IMR-90 (cell line): ENCODE measurements at regions not wholly inside any gene's neighbourhood (a gene's known extent, or its start where the extent isn't known, plus 50 kb on each side); places are given as distances from the start of the nearest gene placed in this dataset.

Experiments
- ATAC-seq: fragments of 200-7000 bp; cut with Tn5 transposase; 2 replicates; pipeline ENCODE4 v1.9.1; 2020; ENCODE audit warnings: low read depth, mild to moderate bottlenecking, moderate library complexity
- BruUV-seq: library from RNA; stranded (reverse); fragments of 400-500 nt; replicated peaks from 2 replicates; lab custom pipeline; 2021; lab: Mats Ljungman, UMichigan
- CTCF ChIA-PET: fragments of 300-600 bp; formaldehyde crosslinking; extraction: SDS; loops from one replicate; lab custom pipeline; 2021; ENCODE audit warnings: antibody characterized with exemption; lab: Yijun Ruan, JAX
- POLR2A ChIA-PET: fragments of 300-600 bp; sonication (Branson Sonifier 250); formaldehyde crosslinking; loops from one replicate; lab custom pipeline; 2022; ENCODE audit warnings: antibody characterized with exemption; ENCODE audit not compliant: unreplicated experiment; lab: Charles Lee
- DNase-seq: peaks from one replicate; pipeline ENCODE4 v3.0.0; 2013
- H2AFZ ChIP-seq: replicated peaks from 2 replicates; pipeline ENCODE3; 2013; ENCODE audit warnings: low read length, mild to moderate bottlenecking; ENCODE audit not compliant: poor library complexity
- H2AK5ac ChIP-seq: 2 replicates; pipeline ENCODE4 v1.6.1; 2013; ENCODE audit warnings: low read depth, low read length, inconsistent platforms
- H2AK9ac ChIP-seq: replicated peaks from 2 replicates; pipeline ENCODE3; 2013; ENCODE audit warnings: mild to moderate bottlenecking, low read depth, low read length, moderate library complexity; ENCODE audit not compliant: poor library complexity
- H2BK120ac ChIP-seq: 2 replicates; pipeline ENCODE4 v1.6.1; 2013; ENCODE audit warnings: low read depth, low read length, inconsistent platforms
- H2BK15ac ChIP-seq: 3 replicates; pipeline ENCODE4 v1.6.1; 2013; ENCODE audit warnings: low read depth, low read length, inconsistent platforms
- H2BK20ac ChIP-seq: 2 replicates; pipeline ENCODE4 v1.6.1; 2013; ENCODE audit warnings: low read depth, mild to moderate bottlenecking, inconsistent platforms, low read length, moderate library complexity
- H2BK5ac ChIP-seq: 2 replicates; pipeline ENCODE4 v1.6.1; 2013; ENCODE audit warnings: mild to moderate bottlenecking, low read depth, low read length, inconsistent platforms; ENCODE audit not compliant: poor library complexity, severe bottlenecking
- H3K14ac ChIP-seq: replicated peaks from 2 replicates; pipeline ENCODE4 v1.6.1; 2013; ENCODE audit warnings: low read depth, low read length, inconsistent platforms
- H3K18ac ChIP-seq: 2 replicates; pipeline ENCODE4 v1.6.1; 2013; ENCODE audit warnings: low read depth, low read length, control low read depth
- H3K23ac ChIP-seq: 2 replicates; pipeline ENCODE4 v1.6.1; 2013; ENCODE audit warnings: low read depth, low read length, inconsistent platforms
- H3K27ac ChIP-seq: 2 replicates; pipeline ENCODE4 v1.5.1; 2013; ENCODE audit warnings: mild to moderate bottlenecking, control low read depth, low read length; ENCODE audit not compliant: insufficient read depth
- H3K27me3 ChIP-seq: 2 replicates; pipeline ENCODE4 v1.6.1; 2013; ENCODE audit warnings: low read length; ENCODE audit not compliant: control insufficient read depth, insufficient read depth
- H3K36me3 ChIP-seq: 2 replicates; pipeline ENCODE4 v1.6.1; 2013; ENCODE audit warnings: low read length, mixed read lengths; ENCODE audit not compliant: control insufficient read depth, insufficient read depth
- H3K4ac ChIP-seq: 2 replicates; pipeline ENCODE4 v1.6.1; 2013; ENCODE audit warnings: low read depth, low read length, inconsistent platforms
- H3K4me1 ChIP-seq: 2 replicates; pipeline ENCODE4 v1.6.1; 2013; ENCODE audit warnings: low read length, mixed read lengths; ENCODE audit not compliant: control insufficient read depth, insufficient read depth
- H3K4me2 ChIP-seq: 2 replicates; pipeline ENCODE4 v1.6.1; 2013; ENCODE audit warnings: low read depth, mild to moderate bottlenecking, control low read depth, low read length, moderate library complexity
- H3K4me3 ChIP-seq: 2 replicates; pipeline ENCODE4 v1.5.1; 2013; ENCODE audit warnings: low read depth, mild to moderate bottlenecking, control low read depth, low read length, moderate library complexity; ENCODE audit not compliant: insufficient read depth
- H3K56ac ChIP-seq: 2 replicates; pipeline ENCODE4 v1.6.1; 2013; ENCODE audit warnings: low read length, inconsistent platforms; ENCODE audit not compliant: insufficient read depth; ENCODE audit errors: extremely low read depth
- H3K79me1 ChIP-seq, 2 experiments: 2 replicates each; pipeline ENCODE4 v1.6.1; 2013; ENCODE audit warnings: low read length in 2 of 2, inconsistent platforms in 1 of 2, low read depth in 1 of 2
- H3K9ac ChIP-seq: 2 replicates; pipeline ENCODE4 v1.6.1; 2013; ENCODE audit warnings: low read depth, low read length, control low read depth
- H3K9me1 ChIP-seq: 2 replicates; pipeline ENCODE4 v1.6.1; 2013; ENCODE audit warnings: low read length, inconsistent platforms; ENCODE audit not compliant: insufficient read depth
- H3K9me3 ChIP-seq: 2 replicates; pipeline ENCODE4 v1.6.1; 2013; ENCODE audit warnings: low read length; ENCODE audit not compliant: control insufficient read depth, insufficient read depth
- H4K20me1 ChIP-seq: 2 replicates; pipeline ENCODE4 v1.6.1; 2013; ENCODE audit warnings: low read length, inconsistent platforms; ENCODE audit not compliant: insufficient read depth
- H4K5ac ChIP-seq: 2 replicates; pipeline ENCODE4 v1.6.1; 2013; ENCODE audit warnings: mild to moderate bottlenecking, low read depth, low read length, control low read depth
- H4K8ac ChIP-seq, 2 experiments: 2 replicates each; pipeline ENCODE4 v1.6.1; 2013; ENCODE audit warnings: low read depth in 2 of 2, low read length in 2 of 2, control low read depth in 1 of 2, inconsistent platforms in 1 of 2
- H4K91ac ChIP-seq: 2 replicates; pipeline ENCODE4 v1.6.1; 2013; ENCODE audit warnings: low read depth, low read length, inconsistent platforms; ENCODE audit not compliant: insufficient read depth
- BHLHE40 ChIP-seq: fragments of 150-350 bp; IDR thresholded peaks from 2 replicates; pipeline ENCODE4 v1.6.1; 2016; ENCODE audit warnings: mild to moderate bottlenecking, low read depth, low read length
- CEBPB ChIP-seq: IDR thresholded peaks from 2 replicates; pipeline ENCODE4 v1.6.1; 2012; ENCODE audit warnings: low read depth, low read length, improper control_type of control experiment
- CHD1 ChIP-seq: IDR thresholded peaks from 2 replicates; pipeline ENCODE4 v1.6.1; 2012; ENCODE audit warnings: low read depth, low read length, improper control_type of control experiment
- CTCF ChIP-seq: conservative IDR thresholded peaks from 2 replicates; pipeline ENCODE4 v1.5.1; 2012; ENCODE audit warnings: mild to moderate bottlenecking, low read depth, low read length, improper control_type of control experiment
- ELK1 ChIP-seq: fragments of 150-350 bp; IDR thresholded peaks from 2 replicates; pipeline ENCODE4 v1.6.1; 2016; ENCODE audit warnings: low read depth, mild to moderate bottlenecking, low read length, moderate library complexity, borderline replicate concordance
- FOS ChIP-seq: fragments of 150-350 bp; IDR thresholded peaks from 2 replicates; pipeline ENCODE4 v1.6.1; 2016; ENCODE audit warnings: low read depth, low read length
- MAFK ChIP-seq: IDR thresholded peaks from 2 replicates; pipeline ENCODE4 v1.6.1; 2012; ENCODE audit warnings: low read depth, low read length, improper control_type of control experiment
- MAZ ChIP-seq: IDR thresholded peaks from 2 replicates; pipeline ENCODE4 v1.6.1; 2012; ENCODE audit warnings: low read depth, mild to moderate bottlenecking, low read length, improper control_type of control experiment, moderate library complexity, borderline replicate concordance
- MXI1 ChIP-seq: IDR thresholded peaks from 2 replicates; pipeline ENCODE4 v1.6.1; 2012; ENCODE audit warnings: low read depth, mild to moderate bottlenecking, low read length, moderate library complexity, borderline replicate concordance
- RAD21 ChIP-seq: IDR thresholded peaks from 2 replicates; pipeline ENCODE4 v1.6.1; 2012; ENCODE audit warnings: low read length, improper control_type of control experiment
- RCOR1 ChIP-seq: IDR thresholded peaks from 2 replicates; pipeline ENCODE4 v1.6.1; 2012; ENCODE audit warnings: mild to moderate bottlenecking, low read length, improper control_type of control experiment; ENCODE audit not compliant: insufficient replicate concordance
- SMC3 ChIP-seq: fragments of 150-350 bp; IDR thresholded peaks from 2 replicates; pipeline ENCODE4 v1.6.1; 2016; ENCODE audit warnings: low read depth, mild to moderate bottlenecking, antibody characterized with exemption, low read length, moderate library complexity
- WGBS, 2 experiments: methylation state at CpG; one replicate each; pipeline versions ENCODE4 v1.1.5 to v1.1.7; 2013; ENCODE audit warnings: missing lambda C conversion rate in 2 of 2; ENCODE audit not compliant: insufficient read length in 1 of 2; ENCODE audit errors: extremely low coverage in 2 of 2; 5-methylcytosine and 5-hydroxymethylcytosine counted together
- dilution Hi-C: fragments of 300-500 bp; cut with HindIII; formaldehyde crosslinking; loops from one replicate; pipeline ENCODE4 v1.14.3; 2018; ENCODE audit warnings: low sequenced_read_pairs; ENCODE audit not compliant: unreplicated experiment
- in situ Hi-C: fragments of 300-500 bp; cut with MboI; formaldehyde crosslinking; loops from 3 replicates; pipeline ENCODE4 v1.14.3; 2019; ENCODE audit warnings: low sequenced_read_pairs, inconsistent platforms, mixed read lengths
- intact Hi-C: fragments of 100-400 bp; cut with micrococcal nuclease; formaldehyde crosslinking; loops from 2 replicates; pipeline ENCODE4 v1.10.0; 2022

GRCh38 chr6:96436398-96436797 lies 85.2 kb upstream of the UFL1 start:
- POLR2A ChIA-PET: no interaction called here
- TF ChIP-seq MAFK (no peak), CEBPB (no peak), ELK1 (no peak), SMC3 (no peak), MAZ (no peak), RAD21 (no peak), CHD1 (no peak), FOS (no peak), CTCF (no peak), MXI1 (no peak), RCOR1 (no peak), BHLHE40 (no peak)
- no peak overlapping the region for H2AFZ ChIP-seq
- no peak overlapping the region for H3K4me2 ChIP-seq
- no peak overlapping the region for H3K27ac ChIP-seq
- dilution Hi-C loops (no loop called here), intact Hi-C loops (no loop called here), in situ Hi-C loops (no loop called here)
- H3K9me3 ChIP-seq: peaks cover 27% of the 10 kb centered on the region
- no peak overlapping the region for H3K4ac ChIP-seq
- DNase-seq (no peak), ATAC-seq (no peak)
- H4K5ac ChIP-seq: no peak overlapping the region
- H2AK9ac ChIP-seq: no peak overlapping the region
- H3K4me1 ChIP-seq: no peaks in the 10 kb centered on the region
- no peak overlapping the region for H3K4me3 ChIP-seq
- H3K9ac ChIP-seq: no peak overlapping the region
- no peak overlapping the region for H4K8ac ChIP-seq
- no CpG with 5 or more reads among the region's 4 CpGs for WGBS, 2 experiments
- CTCF ChIA-PET: no interaction called here
- H3K18ac ChIP-seq: no peak overlapping the region
- H3K79me1 ChIP-seq: no peaks in the 10 kb centered on the region
- no peak overlapping the region for H3K14ac ChIP-seq
- H3K27me3 ChIP-seq: no peaks in the 10 kb centered on the region
- no peak overlapping the region for H2BK120ac ChIP-seq
- H4K91ac ChIP-seq: no peak overlapping the region
- H2BK15ac ChIP-seq: no peak overlapping the region
- H3K23ac ChIP-seq: no peak overlapping the region
- H3K36me3 ChIP-seq: no peaks in the 10 kb centered on the region
- no peak overlapping the region for H2AK5ac ChIP-seq
- no peak overlapping the region for H2BK20ac ChIP-seq
- no peaks in the 10 kb centered on the region for H3K9me1 ChIP-seq
- no TSS peak for BruUV-seq
- H3K56ac ChIP-seq: no peak overlapping the region
- H2BK5ac ChIP-seq: no peak overlapping the region
- no peaks in the 10 kb centered on the region for H4K20me1 ChIP-seq
